Lung (tissue), 11 donors: ENCODE measurements at regions not wholly inside any gene's neighbourhood (a gene's known extent, or its start where the extent isn't known, plus 50 kb on each side); places are given as distances from the start of the nearest gene placed in this dataset.

ENCODE experiments used
- ATAC-seq: fragments of 200-7000 bp; cut with Tn5 transposase; one replicate; pipeline ENCODE4 v1.9.1; 2020; ENCODE audit warnings: moderate number of reproducible peaks; ENCODE audit not compliant: insufficient read depth, low FRiP score
- DNase-seq, 3 donors: peaks; one replicate each; pipeline ENCODE4 v3.0.0-alpha.2; 2013 to 2017
- H3K27ac ChIP-seq, 2 donors: one replicate each; pipeline ENCODE4 v1.5.1; 2013; ENCODE audit warnings: mild to moderate bottlenecking in 2 of 2, moderate library complexity in 2 of 2, control low read depth in 1 of 2, inconsistent platforms in 1 of 2, low read depth in 1 of 2, low read length in 1 of 2
- H3K27me3 ChIP-seq, 3 donors: one replicate each; pipeline ENCODE4 v1.5.1; 2013; ENCODE audit warnings: low read length in 2 of 3; ENCODE audit not compliant: control insufficient read depth in 3 of 3, insufficient read depth in 3 of 3
- H3K36me3 ChIP-seq, 4 donors: one replicate each; pipeline ENCODE4 v1.5.1; 2013; ENCODE audit warnings: low read length in 4 of 4, mild to moderate bottlenecking in 1 of 4, moderate library complexity in 1 of 4; ENCODE audit not compliant: control insufficient read depth in 4 of 4, insufficient read depth in 4 of 4
- H3K4me1 ChIP-seq, 5 donors: one replicate each; pipeline ENCODE4 v1.5.1; 2013; ENCODE audit warnings: low read length in 5 of 5, mild to moderate bottlenecking in 2 of 5, moderate library complexity in 1 of 5; ENCODE audit not compliant: control insufficient read depth in 5 of 5, insufficient read depth in 5 of 5
- H3K4me3 ChIP-seq: one replicate; pipeline ENCODE4 v1.5.1; 2013; ENCODE audit warnings: mild to moderate bottlenecking, control low read depth, moderate library complexity
- H3K9ac ChIP-seq, 2 donors: one replicate each; pipeline ENCODE4 v1.5.1; 2013; ENCODE audit warnings: low read length in 2 of 2, control low read depth in 1 of 2; ENCODE audit not compliant: insufficient read depth in 1 of 2
- H3K9me3 ChIP-seq, 4 donors: one replicate each; pipeline ENCODE4 v1.5.1; 2013; ENCODE audit warnings: low read length in 3 of 4, mild to moderate bottlenecking in 1 of 4, moderate library complexity in 1 of 4; ENCODE audit not compliant: control insufficient read depth in 4 of 4, insufficient read depth in 3 of 4
- CTCF ChIP-seq: IDR thresholded peaks from 2 replicates; pipeline ENCODE4 v1.5.1; 2012; ENCODE audit warnings: mild to moderate bottlenecking; ENCODE audit errors: control extremely low read depth, extremely low read depth
- WGBS, 2 donors: extraction: QIAGEN DNeasy Blood & Tissue Kit; methylation state at CpG; one replicate each; pipeline ENCODE4 v1.1.7; 2013; 5-methylcytosine and 5-hydroxymethylcytosine counted together
- donor health status: control.
- donor health status: control.
- donor health status: Bipolar disorder and iron deficiency.
- donor health status: healthy.
- donor health status: DM: yes; HTN: yes; CAD: no.

- Histone ChIP-seq H3K4me3 (no peak overlapping the region), H3K4me1 (no peaks in the 10 kb centered on the region), H3K9me3 (no peaks in the 10 kb centered on the region), H3K27ac (no peak overlapping the region), H3K36me3 (no peaks in the 10 kb centered on the region), H3K27me3 (no peaks in the 10 kb centered on the region), H3K9ac (no peak overlapping the region)
- no peak for DNase-seq
- TF ChIP-seq CTCF: no peak
- 84 to 85% methylated on average over 2 of the region's 2 CpGs for WGBS, 2 donors
- no peak for ATAC-seq
Measured at GRCh38 chr4:11485926-11486325, 57.2 kb upstream of the HS3ST1 start.

- TF ChIP-seq CTCF: no peak
- Histone ChIP-seq H3K27ac (no peak overlapping the region), H3K4me3 (no peak overlapping the region), H3K27me3 (no peaks in the 10 kb centered on the region), H3K36me3 (no peaks in the 10 kb centered on the region), H3K9ac (no peak overlapping the region), H3K9me3 (no peaks in the 10 kb centered on the region), H3K4me1 (no peaks in the 10 kb centered on the region)
- no peak for ATAC-seq
- no peak for DNase-seq
- 93 to 95% methylated on average over 1 of the region's 1 CpG for WGBS, 2 donors
Measured at GRCh38 chr4:11484531-11484930, 55.8 kb upstream of the HS3ST1 start.

- no peak overlapping the region for H3K4me3 ChIP-seq
- TF ChIP-seq CTCF: no peak
- H3K9me3 ChIP-seq: no peaks in the 10 kb centered on the region
- H3K36me3 ChIP-seq: no peaks in the 10 kb centered on the region
- DNase-seq: no peak
- no peaks in the 10 kb centered on the region for H3K4me1 ChIP-seq
- WGBS, 2 donors: 38 to 53% methylated on average over 3 of the region's 3 CpGs
- no peak overlapping the region for H3K9ac ChIP-seq
- H3K27me3 ChIP-seq: no peaks in the 10 kb centered on the region
- no peak for ATAC-seq
- no peak overlapping the region for H3K27ac ChIP-seq
Measured at GRCh38 chr4:11483046-11483445, 54.4 kb upstream of the HS3ST1 start.

- ATAC-seq (peak; percentile 76), DNase-seq (peak in 1 of 3 donors; percentile 16)
- H3K9ac ChIP-seq: no peak overlapping the region
- H3K4me1 ChIP-seq: no peaks in the 10 kb centered on the region
- no peaks in the 10 kb centered on the region for H3K27me3 ChIP-seq
- no peak overlapping the region for H3K27ac ChIP-seq
- H3K9me3 ChIP-seq: no peaks in the 10 kb centered on the region
- TF ChIP-seq CTCF: no peak
- no peak overlapping the region for H3K4me3 ChIP-seq
- no peaks in the 10 kb centered on the region for H3K36me3 ChIP-seq
- 31 to 53% methylated on average over 2 of the region's 2 CpGs for WGBS, 2 donors
Measured at GRCh38 chr4:11480683-11481082, 52.0 kb upstream of the HS3ST1 start.
